GM21619 (cell line): ENCODE measurements at regions not wholly inside any gene's neighbourhood (a gene's known extent, or its start where the extent isn't known, plus 50 kb on each side); places are given as distances from the start of the nearest gene placed in this dataset.
"Not testable (repeated sequence)": the region's sequence is repeated elsewhere in the genome, so short reads cannot be mapped to it uniquely, and the experiment has no call there.

ENCODE experiments used
- ATAC-seq: cut with Tn5 transposase; IDR thresholded peaks from one replicate; pipeline ENCODE4 v1.9.1; 2021; ENCODE audit not compliant: unreplicated experiment

DNA sequence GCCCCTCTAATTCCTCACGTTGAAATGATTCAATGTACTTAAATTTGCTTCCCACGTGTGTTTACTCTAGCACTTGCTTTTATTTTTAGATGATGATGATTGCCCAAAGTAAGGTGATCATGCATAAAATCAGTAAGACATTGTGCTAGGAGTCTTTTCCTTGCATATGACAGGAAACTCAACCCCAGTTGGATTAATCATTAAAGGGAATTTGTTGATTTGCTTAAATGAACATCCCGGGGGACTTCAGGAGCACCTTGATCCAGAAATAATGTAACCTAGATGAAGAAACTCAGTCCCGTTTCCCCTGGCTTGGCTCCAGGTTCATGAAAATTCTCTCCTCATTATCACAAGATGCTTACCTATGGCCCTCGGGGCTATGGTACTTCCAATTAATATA lies 106.1 kb upstream of the STC2 start:
- no peak for ATAC-seq

GRCh38 chr5:173430394-173430793 lies 102.2 kb upstream of the STC2 start:
- ATAC-seq = no peak

GRCh38 chr5:173429489-173430150 lies 101.4 kb upstream of the STC2 start:
- ATAC-seq = no peak

DNA sequence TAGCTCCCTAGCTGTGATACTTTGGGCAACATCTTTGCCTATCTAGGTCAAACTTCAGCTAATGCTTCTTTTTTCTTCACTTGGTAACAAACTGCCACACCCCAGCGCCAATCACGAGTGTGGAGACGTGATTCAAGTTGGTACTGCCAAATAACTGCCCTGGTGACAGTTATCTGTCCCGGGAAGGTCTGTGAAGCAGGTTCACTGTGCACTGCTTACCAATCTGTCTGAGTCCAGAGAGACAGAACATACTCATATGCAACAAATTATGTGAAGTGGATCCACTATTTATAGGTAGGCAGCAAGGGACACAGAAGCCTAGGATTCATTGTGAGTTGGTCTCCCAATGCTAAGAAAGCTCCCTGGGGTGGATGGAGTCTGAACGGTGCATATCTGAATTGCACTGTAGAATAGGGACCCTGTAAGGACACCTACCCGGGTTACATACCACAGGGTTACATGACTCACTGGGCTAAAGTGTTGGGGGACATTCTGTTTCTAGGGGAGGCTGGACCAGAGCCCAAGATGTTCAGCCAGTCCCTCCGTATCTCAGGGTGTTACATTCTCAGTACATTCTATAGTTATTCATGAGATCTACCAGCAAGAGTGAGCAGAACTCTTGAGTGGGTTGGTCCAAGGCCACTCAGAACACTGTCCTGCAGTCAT lies 95.4 kb upstream of the STC2 start:
- no peak for ATAC-seq

- ATAC-seq = no peak
Observed at GRCh38 chr5:173420108-173420507, 91.9 kb upstream of the STC2 start.

GRCh38 chr5:173413471-173413982 lies 85.3 kb upstream of the STC2 start:
- ATAC-seq = no peak

DNA sequence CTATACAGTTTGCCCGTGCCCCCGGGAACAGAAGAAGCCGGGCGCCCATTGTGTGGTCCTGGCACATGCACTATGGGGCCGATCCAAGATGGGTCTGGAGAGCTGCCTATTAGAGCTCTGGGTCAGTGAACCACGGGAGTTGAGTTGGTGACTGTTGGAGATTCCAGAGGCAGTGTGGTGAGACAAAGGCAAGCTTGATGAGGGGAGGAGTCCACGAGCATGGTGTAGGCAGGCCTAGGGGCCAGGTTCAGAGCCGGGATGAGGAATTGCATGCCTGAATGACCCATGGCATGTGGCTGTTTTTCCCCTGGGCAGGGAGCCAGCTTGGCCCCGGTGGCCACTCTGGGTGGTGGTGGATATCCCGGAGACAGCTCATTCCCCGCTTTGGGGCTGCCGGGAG lies 84.4 kb upstream of the STC2 start:
- no peak for ATAC-seq

GRCh38 chr5:173411791-173412555 lies 83.8 kb upstream of the STC2 start:
- no peak for ATAC-seq

DNA sequence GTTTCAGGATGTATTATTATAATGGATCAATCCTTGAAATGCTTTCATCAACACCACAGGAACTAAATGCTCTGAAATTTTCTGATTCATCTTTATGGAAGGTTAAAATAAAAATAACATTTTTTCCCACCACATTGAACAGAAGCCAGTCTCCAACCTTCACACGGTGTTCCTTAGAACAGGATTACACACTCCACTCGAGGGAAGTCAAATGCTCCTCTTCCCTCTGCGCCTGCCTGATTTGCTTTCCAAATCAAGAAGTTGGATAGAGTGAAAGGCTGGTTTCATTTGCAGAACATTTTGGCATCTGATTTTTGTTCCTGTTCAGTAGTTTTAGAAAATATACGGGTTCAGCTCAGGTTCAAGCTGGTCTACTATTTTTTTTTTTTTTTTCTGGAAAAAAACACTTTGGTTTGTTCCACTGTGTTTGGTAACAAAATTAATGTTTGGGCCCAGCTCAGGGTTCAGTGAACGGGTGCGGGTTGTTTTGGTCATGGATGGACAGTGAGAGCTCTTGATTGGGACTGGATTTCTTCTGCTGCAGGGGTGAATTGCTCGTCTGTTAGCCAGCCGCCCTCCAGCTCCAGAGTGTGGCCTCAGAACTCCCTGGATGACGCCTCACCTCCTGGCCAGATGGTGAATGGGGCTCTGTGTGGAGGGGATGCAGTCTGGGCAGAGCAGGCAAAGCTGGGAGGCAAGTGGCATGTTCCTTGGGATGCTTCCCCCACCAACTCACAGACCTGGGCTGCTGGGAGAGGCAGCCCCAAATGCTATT lies 82.4 kb upstream of the STC2 start:
- ATAC-seq = no peak

GRCh38 chr5:173408946-173409345 lies 80.7 kb upstream of the STC2 start:
- no peak for ATAC-seq

- ATAC-seq = no peak
Observed at GRCh38 chr5:173399851-173400250, 71.6 kb upstream of the STC2 start.

GRCh38 chr5:173397516-173397915 lies 69.3 kb upstream of the STC2 start:
- ATAC-seq = no peak

DNA sequence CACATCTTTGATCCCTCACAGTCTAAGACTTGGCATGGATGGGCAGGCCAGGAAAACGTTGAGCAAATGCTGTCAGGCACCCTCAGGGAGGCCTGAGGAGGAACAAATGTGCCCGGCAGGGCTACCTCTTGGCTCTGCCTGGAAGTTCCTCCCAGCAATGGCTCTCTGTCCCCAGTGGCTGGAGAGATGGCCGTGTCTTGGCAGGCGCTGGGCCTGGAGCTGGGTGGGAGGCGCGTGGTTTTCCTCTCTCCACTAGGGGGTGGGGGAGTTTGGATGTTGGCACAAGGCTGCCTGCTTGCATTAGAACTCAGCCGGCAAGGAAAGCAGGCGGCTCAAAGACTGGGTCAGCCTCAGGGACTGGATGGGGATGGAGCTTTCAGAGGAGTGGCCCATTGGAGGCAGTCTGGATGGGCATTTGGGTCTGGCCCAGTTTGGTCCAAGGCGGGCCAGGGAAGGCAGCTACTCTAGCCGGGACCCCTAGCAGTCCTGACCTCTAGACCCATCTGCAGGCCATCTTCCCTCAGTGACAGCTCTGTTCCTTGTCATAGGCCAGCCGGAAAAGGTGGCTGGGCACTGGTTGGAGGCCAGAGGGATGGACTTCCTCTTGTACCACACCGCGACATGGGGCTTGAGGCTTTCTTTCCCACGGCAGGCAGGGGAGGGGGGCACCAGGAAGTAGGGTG lies 68.2 kb upstream of the STC2 start:
- no peak for ATAC-seq

GRCh38 chr5:173395933-173396308 lies 67.7 kb upstream of the STC2 start:
- no peak for ATAC-seq

- no peak for ATAC-seq
Observed at GRCh38 chr5:173395257-173395932, 67.2 kb upstream of the STC2 start.

DNA sequence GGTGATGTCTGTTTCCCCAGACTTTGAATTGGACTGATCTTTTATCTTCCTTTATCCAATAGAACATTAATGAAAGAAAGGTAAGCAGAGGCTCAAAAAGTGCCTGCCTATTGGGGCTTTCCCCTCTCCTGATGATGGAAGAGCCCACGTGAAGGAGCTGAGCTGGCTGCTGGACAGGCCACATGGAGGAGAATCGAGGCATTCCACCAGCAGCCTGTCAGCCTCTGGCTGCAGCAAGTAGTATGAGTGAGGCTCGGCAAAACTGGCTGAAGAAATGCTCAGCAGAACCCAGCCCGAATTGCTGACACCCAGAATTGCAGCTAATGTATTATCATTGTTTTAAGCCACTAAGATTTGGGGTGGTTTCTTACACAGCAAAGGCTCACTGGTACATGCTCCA lies 66.5 kb upstream of the STC2 start:
- ATAC-seq = no peak

DNA sequence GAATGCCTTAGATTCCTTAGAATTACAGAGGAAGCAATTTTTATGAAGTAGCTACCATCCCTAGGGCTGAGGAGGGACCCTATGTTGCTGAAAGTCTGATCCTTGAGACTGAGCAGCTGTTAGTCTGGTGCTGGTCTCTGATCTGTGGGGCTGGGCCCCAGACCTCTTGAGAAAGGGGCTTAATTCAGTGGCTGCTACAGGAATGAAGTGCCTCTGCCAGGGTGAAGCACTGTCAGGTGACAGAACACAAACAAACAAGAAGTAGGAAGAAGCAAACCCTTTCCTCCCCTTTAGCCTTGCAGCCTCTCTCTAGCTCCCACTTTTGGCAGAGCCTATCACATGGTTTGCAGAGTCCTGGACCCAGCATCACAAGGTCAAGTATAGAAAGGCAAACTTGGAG lies 64.0 kb upstream of the STC2 start:
- no peak for ATAC-seq

- no peak for ATAC-seq
Observed at GRCh38 chr5:173391031-173391430, 62.8 kb upstream of the STC2 start.

DNA sequence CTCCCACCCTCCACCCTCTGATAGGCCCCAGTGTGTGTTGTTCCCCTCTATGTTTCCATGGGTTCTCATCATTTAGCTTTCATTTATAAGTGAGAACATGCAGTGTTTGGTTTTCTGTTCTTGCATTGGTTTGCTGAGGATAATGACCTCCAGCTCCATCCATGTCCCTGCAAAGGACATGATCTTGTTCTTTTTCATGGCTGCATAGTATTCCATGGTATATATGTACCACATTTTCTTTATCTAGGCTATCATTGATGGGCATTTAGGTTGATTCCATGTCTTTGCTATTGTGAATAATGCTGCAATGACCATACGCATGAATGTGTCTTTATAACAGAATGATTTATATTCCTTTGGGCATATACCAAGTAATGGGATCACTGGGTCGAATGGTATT lies 59.1 kb upstream of the STC2 start:
- not testable (repeated sequence) for ATAC-seq

- ATAC-seq = no peak
Observed at GRCh38 chr5:173385832-173386360, 57.7 kb upstream of the STC2 start.
